H1 (cell line): ENCODE measurements at regions not wholly inside any gene's neighbourhood (a gene's known extent, or its start where the extent isn't known, plus 50 kb on each side); places are given as distances from the start of the nearest gene placed in this dataset.

ENCODE experiments used
- CTCF ChIA-PET: fragments of 300-600 bp; sonication (Branson Sonifier 250); formaldehyde crosslinking; loops from one replicate; lab custom pipeline; 2021; ENCODE audit not compliant: partially characterized antibody; lab: Charles Lee
- POLR2A ChIA-PET: fragments of 300-600 bp; sonication (Branson Sonifier 250); formaldehyde crosslinking; loops from one replicate; lab custom pipeline; 2021; ENCODE audit warnings: inconsistent platforms; ENCODE audit not compliant: partially characterized antibody; lab: Charles Lee
- DNase-seq, 2 experiments: peaks; one replicate each; pipeline versions ENCODE4 v3.0.0 to v3.0.0-alpha.2; 2010 to 2022; ENCODE audit warnings: low spot score in 2 of 2, low read depth in 1 of 2, mixed read lengths in 1 of 2
- FAIRE-seq: peaks from 2 replicates; lab custom pipeline; 2011; peaks lifted over from hg19 to GRCh38; lab: Jason Lieb, UNC
- H2AFZ ChIP-seq: 2 replicates; pipeline ENCODE4 v1.8.1; 2012; ENCODE audit warnings: low read length, inconsistent platforms
- H2AK5ac ChIP-seq: 2 replicates; pipeline ENCODE4 v1.6.1; 2013; ENCODE audit warnings: low read depth, low read length
- H2BK120ac ChIP-seq: replicated peaks from 2 replicates; pipeline ENCODE3; 2013; ENCODE audit warnings: low read depth, low read length, inconsistent platforms
- H2BK12ac ChIP-seq: 2 replicates; pipeline ENCODE4 v1.6.1; 2013; ENCODE audit warnings: low read depth, low read length
- H2BK15ac ChIP-seq: 2 replicates; pipeline ENCODE4 v1.6.1; 2013; ENCODE audit warnings: low read length
- H2BK20ac ChIP-seq: 2 replicates; pipeline ENCODE4 v1.6.1; 2013; ENCODE audit warnings: low read length
- H2BK5ac ChIP-seq: 2 replicates; pipeline ENCODE4 v1.6.1; 2013; ENCODE audit warnings: low read depth, low read length
- H3K14ac ChIP-seq: 2 replicates; pipeline ENCODE4 v1.6.1; 2013; ENCODE audit warnings: inconsistent platforms; ENCODE audit not compliant: insufficient read length
- H3K18ac ChIP-seq: 2 replicates; pipeline ENCODE4 v1.6.1; 2013; ENCODE audit warnings: low read length; ENCODE audit errors: extremely low read depth
- H3K23ac ChIP-seq: 2 replicates; pipeline ENCODE4 v1.6.1; 2013; ENCODE audit warnings: inconsistent platforms; ENCODE audit not compliant: insufficient read length
- H3K23me2 ChIP-seq: 2 replicates; pipeline ENCODE4 v1.6.1; 2013; ENCODE audit warnings: low read depth, low read length
- H3K27ac ChIP-seq: 2 replicates; pipeline ENCODE4 v1.6.1; 2011; ENCODE audit warnings: low read depth, low read length, inconsistent platforms
- H3K27me3 ChIP-seq, 4 experiments: replicated peaks in 1 of 4; 1 replicate in 1 of 4; 2 replicates in 3 of 4; pipeline versions ENCODE4 v1.6.1 to v1.8.1; 2011 to 2013; ENCODE audit warnings: low read length in 3 of 4, mild to moderate bottlenecking in 3 of 4, inconsistent platforms in 2 of 4, mixed read lengths in 2 of 4, moderate library complexity in 1 of 4; ENCODE audit not compliant: control insufficient read depth in 3 of 4, insufficient read depth in 3 of 4; ENCODE audit errors: extremely low read depth in 1 of 4
- H3K36me3 ChIP-seq, 4 experiments: 2 replicates each; pipeline versions ENCODE4 v1.6.1 to v1.8.1; 2011 to 2013; ENCODE audit warnings: mild to moderate bottlenecking in 4 of 4, low read length in 3 of 4, moderate library complexity in 2 of 4, control low read depth in 1 of 4, inconsistent platforms in 1 of 4; ENCODE audit not compliant: insufficient read depth in 4 of 4, control insufficient read depth in 2 of 4
- H3K4ac ChIP-seq: replicated peaks from 2 replicates; pipeline ENCODE3; 2013; ENCODE audit warnings: low read length, low read depth, mixed read lengths, inconsistent platforms; ENCODE audit not compliant: insufficient read length
- H3K4me1 ChIP-seq, 4 experiments: replicated peaks in 1 of 4; 1 replicate in 1 of 4; 2 replicates in 3 of 4; pipeline versions ENCODE4 v1.6.1 to v1.8.1; 2011 to 2013; ENCODE audit warnings: low read length in 3 of 4, inconsistent platforms in 2 of 4, mixed read lengths in 1 of 4; ENCODE audit not compliant: insufficient read depth in 4 of 4, control insufficient read depth in 3 of 4
- H3K4me2 ChIP-seq, 2 experiments: 2 replicates each; pipeline versions ENCODE4 v1.6.1 to v1.8.1; 2011 to 2013; ENCODE audit warnings: low read depth in 2 of 2, low read length in 2 of 2, control low read depth in 1 of 2, inconsistent platforms in 1 of 2, mild to moderate bottlenecking in 1 of 2; ENCODE audit not compliant: insufficient read depth in 1 of 2
- H3K4me3 ChIP-seq, 4 experiments: fragments of 200-600, 300-600 bp in 1 of 4; sonication (generic), shearing (Covaris generic), sonication (Bioruptor Twin) in 1 of 4; 2 replicates each; pipeline versions ENCODE4 v1.5.1 to v1.8.1; 2011 to 2016; ENCODE audit warnings: low read length in 4 of 4, low read depth in 3 of 4, control low read depth in 2 of 4, inconsistent platforms in 2 of 4, mild to moderate bottlenecking in 2 of 4, mixed read lengths in 1 of 4, moderate library complexity in 1 of 4; ENCODE audit not compliant: insufficient read depth in 2 of 4; ENCODE audit errors: extremely low read depth in 1 of 4
- H3K56ac ChIP-seq: replicated peaks from 2 replicates; pipeline ENCODE3; 2013; ENCODE audit warnings: low read depth, mild to moderate bottlenecking, mixed read lengths, low read length, inconsistent platforms; ENCODE audit not compliant: insufficient read length
- H3K79me1 ChIP-seq: 2 replicates; pipeline ENCODE4 v1.6.1; 2013; ENCODE audit warnings: low read depth, low read length, control low read depth
- H3K79me2 ChIP-seq, 2 experiments: 2 replicates each; pipeline versions ENCODE4 v1.6.1 to v1.8.1; 2012 to 2013; ENCODE audit warnings: low read length in 2 of 2, mild to moderate bottlenecking in 2 of 2, inconsistent platforms in 1 of 2; ENCODE audit not compliant: insufficient read depth in 2 of 2, control insufficient read depth in 1 of 2
- H3K9ac ChIP-seq, 4 experiments: replicated peaks in 1 of 4; 1 replicate in 1 of 4; 2 replicates in 3 of 4; pipeline versions ENCODE4 v1.6.1 to v1.8.1; 2011 to 2013; ENCODE audit warnings: low read depth in 3 of 4, low read length in 3 of 4, control low read depth in 2 of 4, mild to moderate bottlenecking in 2 of 4, moderate library complexity in 2 of 4, inconsistent platforms in 1 of 4; ENCODE audit errors: extremely low read depth in 1 of 4
- H3K9me3 ChIP-seq, 2 experiments: 2 replicates each; pipeline versions ENCODE4 v1.6.1 to v1.8.1; 2012 to 2013; ENCODE audit warnings: mild to moderate bottlenecking in 2 of 2, moderate library complexity in 2 of 2, control low read depth in 1 of 2, inconsistent platforms in 1 of 2, low read depth in 1 of 2, low read length in 1 of 2, mixed read lengths in 1 of 2; ENCODE audit not compliant: insufficient read depth in 2 of 2
- H4K20me1 ChIP-seq, 2 experiments: replicated peaks in 1 of 2; 2 replicates each; pipeline versions ENCODE3 to v1.8.1; 2011 to 2013; ENCODE audit warnings: inconsistent platforms in 2 of 2, low read length in 2 of 2, mild to moderate bottlenecking in 1 of 2; ENCODE audit not compliant: insufficient read depth in 2 of 2, control insufficient read depth in 1 of 2
- H4K5ac ChIP-seq: 2 replicates; pipeline ENCODE4 v1.6.1; 2013; ENCODE audit warnings: low read length, low read depth, mixed read lengths, inconsistent platforms; ENCODE audit not compliant: insufficient read length
- H4K8ac ChIP-seq: 2 replicates; pipeline ENCODE4 v1.8.0; 2013; ENCODE audit warnings: mild to moderate bottlenecking, moderate library complexity, low read length, inconsistent platforms; ENCODE audit not compliant: insufficient read depth; ENCODE audit errors: extremely low read depth
- H4K91ac ChIP-seq: replicated peaks from 2 replicates; pipeline ENCODE3; 2013; ENCODE audit warnings: low read length, mixed read lengths, inconsistent platforms; ENCODE audit not compliant: insufficient read length
- ASH2L ChIP-seq: fragments of 200-600, 300-600 bp; sonication (generic); IDR thresholded peaks from one replicate; pipeline ENCODE4 v1.7.1; 2017; ENCODE audit warnings: low read length
- ATF3 ChIP-seq: IDR thresholded peaks from 2 replicates; pipeline ENCODE4 v1.6.1; 2011; ENCODE audit warnings: low read depth, mild to moderate bottlenecking, low read length; ENCODE audit not compliant: insufficient read depth
- CEBPB ChIP-seq: IDR thresholded peaks from 2 replicates; pipeline ENCODE4 v1.6.1; 2012; ENCODE audit warnings: low read depth, low read length
- CHD1 ChIP-seq: IDR thresholded peaks from 2 replicates; pipeline ENCODE4 v1.6.1; 2012; ENCODE audit warnings: low read depth, low read length, improper control_type of control experiment
- CTBP2 ChIP-seq: IDR thresholded peaks from 2 replicates; pipeline ENCODE4 v1.7.0; 2011; ENCODE audit warnings: borderline replicate concordance, mild to moderate bottlenecking, moderate library complexity, mixed read lengths, low read length; ENCODE audit not compliant: insufficient read depth, insufficient read length
- GTF2F1 ChIP-seq: IDR thresholded peaks from 2 replicates; pipeline ENCODE4 v1.6.1; 2012; ENCODE audit warnings: low read depth, low read length, improper control_type of control experiment, borderline replicate concordance
- KDM1A ChIP-seq: fragments of 200-600, 300-600 bp; sonication (generic); IDR thresholded peaks from 2 replicates; pipeline ENCODE4 v1.7.1; 2016; ENCODE audit warnings: mild to moderate bottlenecking, low read length, borderline replicate concordance
- RXRA ChIP-seq: IDR thresholded peaks from 2 replicates; pipeline ENCODE4 v1.6.1; 2011; ENCODE audit warnings: low read depth, mild to moderate bottlenecking, low read length, moderate library complexity; ENCODE audit not compliant: insufficient read depth
- SIX5 ChIP-seq: IDR thresholded peaks from 2 replicates; pipeline ENCODE4 v1.6.1; 2011; ENCODE audit warnings: mild to moderate bottlenecking, low read depth, low read length
- TAF7 ChIP-seq: optimal IDR thresholded peaks from 2 replicates; pipeline ENCODE3; 2011; ENCODE audit warnings: low read depth, mild to moderate bottlenecking, inconsistent platforms, low read length, moderate library complexity, borderline replicate concordance
- USF2 ChIP-seq: IDR thresholded peaks from 2 replicates; pipeline ENCODE4 v1.6.1; 2011; ENCODE audit warnings: low read length, improper control_type of control experiment
- WGBS, 2 experiments: shearing (Covaris generic) in 1 of 2; methylation state at CpG; one replicate each; pipeline versions ENCODE4 v1.1.6 to v1.1.7; 2013 to 2015; ENCODE audit warnings: low lambda C conversion rate in 2 of 2, mixed read lengths in 2 of 2, inconsistent platforms in 1 of 2, low coverage in 1 of 2, missing lambda C conversion rate in 1 of 2; ENCODE audit not compliant: insufficient replicate concordance in 2 of 2, insufficient coverage in 1 of 2, insufficient read length in 1 of 2; ENCODE audit errors: extremely low coverage in 1 of 2, missing lambda C conversion rate in 1 of 2; 5-methylcytosine and 5-hydroxymethylcytosine counted together

GRCh38 chr14:83734431-83734830 is 1795.5 kb upstream of the FLRT2 start (continued):
- no peak for TF ChIP-seq SIX5

- H3K23me2 ChIP-seq: no peaks in the 10 kb centered on the region
- H2BK12ac ChIP-seq: no peak overlapping the region
- ChIA-PET CTCF (no interaction called here), POLR2A (no interaction called here)
- no peak overlapping the region for H4K8ac ChIP-seq
- no peak overlapping the region for H3K18ac ChIP-seq
- no peak overlapping the region for H4K91ac ChIP-seq
- no peak for FAIRE-seq
- no peak overlapping the region for H3K14ac ChIP-seq
- no peak overlapping the region for H2BK15ac ChIP-seq
- 98% methylated on average over 3 of the region's 3 CpGs; no CpG with 5 or more reads in 1 of the 2 experiments for WGBS, 2 experiments
- TF ChIP-seq RXRA: no peak
- TF ChIP-seq GTF2F1: no peak
- no peak for TF ChIP-seq TAF7
- TF ChIP-seq ATF3: no peak
- no peak for TF ChIP-seq CEBPB
- no peak for TF ChIP-seq USF2
- no peak for TF ChIP-seq CTBP2
- no peak for TF ChIP-seq ASH2L
- TF ChIP-seq KDM1A: no peak
- TF ChIP-seq CHD1: no peak
- no peaks in the 10 kb centered on the region for H3K36me3 ChIP-seq
- H3K4ac ChIP-seq: no peak overlapping the region
- no peaks in the 10 kb centered on the region for H3K4me1 ChIP-seq
- no peak overlapping the region for H3K27ac ChIP-seq
- H4K20me1 ChIP-seq: no peaks in the 10 kb centered on the region
- H3K79me2 ChIP-seq: no peaks in the 10 kb centered on the region
- H2AK5ac ChIP-seq: no peak overlapping the region
- no peak overlapping the region for H2BK5ac ChIP-seq
- DNase-seq: no peak
- no peaks in the 10 kb centered on the region for H3K79me1 ChIP-seq
- H3K56ac ChIP-seq: no peak overlapping the region
- H3K27me3 ChIP-seq: no peaks in the 10 kb centered on the region
- no peak overlapping the region for H3K9ac ChIP-seq
- no peaks in the 10 kb centered on the region for H3K9me3 ChIP-seq
- no peak overlapping the region for H3K4me2 ChIP-seq
- H3K4me3 ChIP-seq: no peak overlapping the region
- H2BK120ac ChIP-seq: no peak overlapping the region
- no peak overlapping the region for H2AFZ ChIP-seq
- no peak overlapping the region for H2BK20ac ChIP-seq
- H4K5ac ChIP-seq: no peak overlapping the region
- H3K23ac ChIP-seq: no peak overlapping the region
Measured at GRCh38 chr14:83741269-83741668, 1788.7 kb upstream of the FLRT2 start.
